HG03439 (cell line): ENCODE measurements at regions not wholly inside any gene's neighbourhood (a gene's known extent, or its start where the extent isn't known, plus 50 kb on each side); places are given as distances from the start of the nearest gene placed in this dataset.
"Not testable (repeated sequence)": the region's sequence is repeated elsewhere in the genome, so short reads cannot be mapped to it uniquely, and the experiment has no call there.

Source experiments
- ATAC-seq: cut with Tn5 transposase; IDR thresholded peaks from one replicate; pipeline ENCODE4 v1.9.1; 2021; ENCODE audit warnings: mild to moderate bottlenecking, moderate library complexity; ENCODE audit not compliant: unreplicated experiment

DNA sequence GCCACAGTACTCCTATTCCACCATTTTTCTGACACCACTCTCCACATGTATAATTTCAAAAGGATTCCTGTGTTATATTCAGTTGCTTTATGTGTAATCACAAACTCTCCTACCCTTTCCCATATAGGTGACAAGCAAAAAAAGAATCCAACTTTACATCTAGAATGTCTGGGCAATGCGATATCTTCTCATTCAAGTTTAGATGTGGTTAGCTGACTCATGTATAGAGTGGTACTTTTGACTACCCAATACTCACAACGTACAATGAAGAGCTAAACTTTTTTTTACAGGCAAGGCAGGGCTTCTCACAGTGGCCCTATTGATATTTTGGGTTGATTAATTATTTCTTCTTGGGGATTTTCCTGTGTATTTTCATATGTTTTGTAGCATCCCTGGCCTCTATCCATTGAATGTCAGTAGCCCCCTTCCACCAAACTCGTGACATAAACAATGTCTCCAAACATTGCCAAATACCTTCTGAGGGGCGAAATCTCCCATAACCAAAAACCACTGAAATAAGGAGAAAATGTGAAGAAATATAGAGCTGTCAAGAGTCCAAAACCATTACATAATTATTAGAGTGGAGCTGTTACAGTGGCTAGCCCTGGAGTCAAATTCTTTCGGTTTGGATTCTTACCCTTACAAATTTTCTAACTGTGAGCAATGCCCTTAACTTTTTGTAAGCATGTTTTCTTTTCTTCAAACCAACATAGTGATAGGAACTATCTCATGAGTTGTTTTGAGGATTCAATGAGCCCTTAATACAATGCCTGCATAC is 342.6 kb downstream of the NSUN3 start:
- no peak for ATAC-seq

DNA sequence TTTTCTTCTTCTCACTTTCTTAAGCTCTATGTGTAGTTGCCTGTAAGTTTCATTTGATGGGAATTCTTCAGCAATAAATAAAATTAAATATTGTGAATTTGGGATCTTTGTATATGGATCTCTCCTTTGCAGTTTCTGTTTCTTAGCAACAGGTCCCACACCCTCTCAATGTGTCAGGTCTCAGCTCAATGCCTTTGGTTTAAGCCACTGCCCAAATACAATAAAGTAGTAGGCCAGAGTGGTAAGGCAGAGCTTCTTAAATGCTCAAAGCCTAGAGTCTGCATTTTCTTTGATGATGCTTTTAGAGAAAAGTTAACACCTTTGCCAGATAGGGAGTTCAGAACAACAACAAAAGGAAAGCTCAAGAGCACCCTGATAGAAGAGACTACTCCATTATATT is 343.7 kb downstream of the NSUN3 start:
- ATAC-seq: no peak

DNA sequence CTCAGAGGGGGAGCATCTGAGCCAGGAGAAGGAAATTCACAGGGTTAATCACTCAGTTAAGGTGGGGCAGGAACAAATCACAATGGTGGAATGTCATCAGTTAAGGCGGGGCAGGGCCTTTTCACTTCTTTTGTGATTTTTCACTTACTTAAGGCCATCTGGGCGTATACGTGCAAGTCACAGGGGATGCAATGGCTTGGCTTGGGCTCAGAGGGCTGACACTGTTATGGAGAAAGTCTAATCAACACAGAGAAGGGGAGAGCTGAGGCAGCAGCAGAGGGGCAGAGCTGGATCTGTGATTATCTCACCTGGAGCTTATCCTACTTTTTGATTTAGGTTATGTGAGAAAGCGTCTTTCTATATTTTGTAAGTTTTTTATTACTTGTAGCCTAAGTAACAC is 350.1 kb downstream of the NSUN3 start:
- ATAC-seq: not testable (repeated sequence)

DNA sequence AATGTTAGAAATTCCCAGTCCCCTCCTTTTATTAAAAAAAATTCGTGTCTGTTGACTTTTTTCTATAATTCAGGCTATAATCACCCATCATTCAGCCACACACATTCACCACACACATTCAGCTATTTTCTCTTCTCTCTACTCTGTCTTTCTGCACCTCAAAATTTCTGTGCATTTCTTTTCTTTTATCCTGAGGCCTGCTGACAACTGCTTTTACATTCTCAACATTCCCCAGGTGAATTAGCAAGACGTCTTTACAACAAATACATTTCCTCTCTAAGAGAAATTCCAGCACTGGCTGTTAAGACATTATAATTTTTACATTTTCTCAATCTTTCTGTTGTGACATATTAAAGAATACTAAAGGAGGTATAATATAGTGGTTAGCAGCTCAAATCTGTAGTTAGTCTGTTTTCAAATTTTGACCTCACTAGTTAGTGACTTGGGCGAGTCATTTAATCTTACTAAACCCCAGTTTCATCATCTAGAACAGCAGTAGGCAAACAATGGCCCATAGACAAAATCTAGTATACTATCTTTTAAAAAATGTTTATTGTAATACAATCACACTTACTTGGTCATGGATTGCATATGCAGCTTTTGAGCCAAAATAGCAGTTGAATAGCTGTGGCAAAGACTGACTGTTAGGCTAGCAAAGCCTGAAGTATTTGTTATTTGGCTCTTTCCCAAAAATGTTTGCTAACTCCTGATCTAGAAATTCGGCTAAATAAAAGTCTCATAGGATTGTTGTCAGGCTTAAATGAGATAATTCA is 350.7 kb downstream of the NSUN3 start:
- no peak for ATAC-seq

DNA sequence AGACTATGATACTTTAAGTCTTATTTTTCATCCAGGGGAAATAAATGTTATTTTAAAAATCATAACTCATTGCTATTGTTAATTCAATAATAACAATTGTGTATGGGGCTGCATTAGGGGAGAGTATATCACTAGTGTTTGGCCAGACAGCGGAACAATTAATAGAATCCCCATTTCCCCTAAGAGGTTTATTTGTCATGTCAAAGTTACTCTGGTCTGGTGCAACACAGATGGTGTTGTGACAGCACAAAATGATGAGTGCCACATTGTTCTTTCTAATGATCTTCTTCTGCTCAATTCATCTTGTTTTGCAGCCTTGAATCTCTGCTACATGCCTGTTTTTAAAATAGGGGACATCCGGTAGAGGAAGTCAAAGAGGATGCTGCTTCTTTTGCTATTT is 351.6 kb downstream of the NSUN3 start:
- ATAC-seq: no peak

DNA sequence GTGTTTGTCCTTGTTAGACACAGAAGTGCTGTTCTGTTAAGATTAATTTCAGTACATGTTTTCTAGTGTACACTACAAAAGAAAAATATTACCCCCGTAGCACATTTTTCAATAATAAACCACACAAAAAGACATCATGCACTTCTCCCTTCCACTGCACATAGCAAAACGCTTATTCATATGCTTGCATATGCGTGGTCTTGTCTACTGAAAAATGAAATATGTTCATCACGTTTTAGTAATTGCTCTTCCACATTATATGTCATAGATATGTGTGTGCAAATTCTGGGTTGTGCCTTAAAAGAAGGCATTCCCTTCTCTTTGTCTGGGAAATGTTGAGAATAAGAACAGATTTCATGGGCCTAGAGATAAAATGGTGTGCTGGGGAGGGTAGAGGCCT is 353.9 kb downstream of the NSUN3 start:
- no peak for ATAC-seq

DNA sequence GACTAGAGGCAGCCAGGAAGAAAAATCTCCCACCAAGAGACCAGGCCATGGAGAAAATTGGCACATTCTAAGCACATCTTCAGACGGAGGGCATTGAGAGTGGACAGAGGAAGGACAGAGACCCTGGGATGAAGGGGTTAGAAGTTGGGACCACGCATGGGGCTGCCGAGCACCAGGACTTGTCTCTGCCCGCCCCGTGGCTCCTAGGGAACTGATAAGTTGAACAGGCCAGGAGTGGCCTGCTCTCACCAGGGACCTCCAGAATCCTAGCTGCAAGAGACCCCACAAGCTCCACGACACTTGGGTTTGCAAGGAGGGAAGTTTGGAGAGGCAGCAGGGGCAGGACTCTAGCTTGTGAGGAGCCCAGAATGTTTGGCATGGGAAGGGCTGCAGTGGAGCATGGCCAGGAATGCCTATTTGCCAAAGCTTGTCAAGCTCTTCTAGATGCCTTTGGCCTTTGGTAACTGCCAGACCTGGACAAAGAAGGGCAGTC is 355.1 kb downstream of the NSUN3 start:
- ATAC-seq: no peak

DNA sequence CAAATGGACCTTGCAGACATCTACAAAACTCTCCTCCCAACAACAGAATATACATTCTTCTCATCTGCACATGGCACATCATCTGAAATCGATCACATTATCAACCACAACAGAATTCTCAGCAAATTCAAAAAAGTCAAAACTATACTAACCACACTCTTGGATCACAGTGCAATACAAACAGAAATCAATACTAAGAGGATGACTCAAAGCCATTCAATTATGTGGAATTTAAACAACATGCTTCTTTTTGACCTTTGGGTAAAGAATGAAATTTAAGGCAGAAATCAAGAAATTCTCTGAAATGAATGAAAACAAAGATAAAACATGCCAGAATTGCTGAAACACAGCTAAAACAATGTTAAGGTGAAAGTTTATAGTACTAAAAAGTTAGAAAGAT is 358.1 kb downstream of the NSUN3 start:
- no peak for ATAC-seq

DNA sequence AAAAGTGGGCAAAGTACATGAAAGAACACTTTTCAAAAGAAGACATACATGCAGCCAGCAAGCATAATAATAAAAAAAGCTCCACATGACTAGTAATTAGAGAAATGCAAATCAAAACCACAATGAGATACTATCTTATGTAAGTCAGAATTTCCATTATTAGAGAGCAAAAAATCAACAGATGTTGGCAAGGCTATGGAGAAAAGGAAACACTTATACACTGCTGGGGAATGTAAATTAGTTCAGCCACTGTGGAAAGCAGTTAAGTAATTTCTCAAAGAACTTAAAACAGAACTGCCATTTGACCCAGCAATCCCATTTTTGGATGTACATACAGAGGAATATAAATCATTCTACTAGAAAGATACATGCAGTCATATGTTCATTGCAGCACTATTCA is 360.7 kb downstream of the NSUN3 start:
- ATAC-seq: no peak

DNA sequence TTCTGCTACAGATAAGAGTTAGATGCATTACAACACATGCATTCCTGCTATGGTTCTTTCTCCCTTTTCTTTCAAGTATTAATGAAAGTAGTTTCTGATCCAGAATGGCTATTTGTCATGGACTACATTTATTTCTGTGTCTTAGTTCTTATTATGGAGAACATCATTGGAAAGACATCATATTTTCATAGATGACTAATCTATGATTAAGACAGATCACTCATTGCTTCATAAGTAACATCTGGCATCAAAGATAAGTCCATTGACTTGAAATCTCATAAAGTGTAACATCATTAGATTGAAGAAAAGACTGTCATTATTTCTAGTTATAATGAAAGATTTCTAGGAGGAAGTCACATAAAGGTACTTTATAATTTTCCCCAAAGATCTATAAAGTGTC is 366.7 kb downstream of the NSUN3 start:
- ATAC-seq: no peak

DNA sequence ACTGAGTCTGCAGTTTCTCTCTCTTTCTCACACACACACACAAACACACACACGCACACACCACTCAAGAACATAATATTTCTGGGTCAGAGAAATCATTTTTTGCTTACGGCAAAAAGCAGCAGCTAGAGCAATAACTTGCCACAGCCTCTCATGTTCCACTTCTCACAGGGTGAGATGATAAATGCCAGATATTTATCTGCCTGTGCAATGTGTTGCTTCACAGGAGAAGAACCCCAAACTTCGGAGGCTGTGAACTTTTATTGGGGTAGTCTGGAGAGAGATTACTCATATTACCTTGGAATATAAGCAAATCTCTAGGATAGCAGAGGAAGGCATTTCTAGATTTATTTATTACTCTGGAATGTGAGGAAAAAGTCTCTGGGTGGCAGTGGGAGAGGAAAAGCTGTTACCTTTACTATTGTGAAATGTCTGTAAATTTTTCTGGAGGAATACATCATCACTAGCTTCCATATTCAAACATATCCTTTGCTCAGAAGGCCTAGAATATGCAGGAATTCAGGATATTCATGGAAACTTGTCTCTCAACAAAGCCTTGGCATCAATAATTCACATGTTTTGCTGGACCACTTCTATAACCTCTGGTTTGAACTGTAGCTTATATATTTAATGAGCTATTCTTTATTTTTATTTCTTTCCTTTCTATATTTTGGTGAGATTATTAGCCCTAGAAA is 369.2 kb downstream of the NSUN3 start:
- ATAC-seq: no peak

DNA sequence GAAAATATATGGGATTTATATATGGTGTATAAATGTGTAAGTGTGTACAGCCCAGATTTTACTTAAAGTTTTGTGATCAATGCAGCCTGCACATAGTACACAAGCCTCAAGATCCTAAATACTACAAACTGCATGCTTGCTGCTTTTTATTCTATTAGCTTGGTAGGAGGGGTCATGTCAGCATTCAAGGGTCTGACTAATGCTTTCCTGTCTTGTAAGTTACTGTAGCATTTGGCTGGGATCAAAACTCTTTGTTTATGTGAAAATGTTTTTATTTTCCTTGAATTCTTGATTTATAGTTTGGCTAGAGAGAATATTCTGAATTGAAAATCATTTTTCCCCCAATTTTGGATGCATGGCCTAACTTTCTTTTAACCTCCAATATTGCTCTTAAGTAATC is 370.9 kb downstream of the NSUN3 start:
- no peak for ATAC-seq

DNA sequence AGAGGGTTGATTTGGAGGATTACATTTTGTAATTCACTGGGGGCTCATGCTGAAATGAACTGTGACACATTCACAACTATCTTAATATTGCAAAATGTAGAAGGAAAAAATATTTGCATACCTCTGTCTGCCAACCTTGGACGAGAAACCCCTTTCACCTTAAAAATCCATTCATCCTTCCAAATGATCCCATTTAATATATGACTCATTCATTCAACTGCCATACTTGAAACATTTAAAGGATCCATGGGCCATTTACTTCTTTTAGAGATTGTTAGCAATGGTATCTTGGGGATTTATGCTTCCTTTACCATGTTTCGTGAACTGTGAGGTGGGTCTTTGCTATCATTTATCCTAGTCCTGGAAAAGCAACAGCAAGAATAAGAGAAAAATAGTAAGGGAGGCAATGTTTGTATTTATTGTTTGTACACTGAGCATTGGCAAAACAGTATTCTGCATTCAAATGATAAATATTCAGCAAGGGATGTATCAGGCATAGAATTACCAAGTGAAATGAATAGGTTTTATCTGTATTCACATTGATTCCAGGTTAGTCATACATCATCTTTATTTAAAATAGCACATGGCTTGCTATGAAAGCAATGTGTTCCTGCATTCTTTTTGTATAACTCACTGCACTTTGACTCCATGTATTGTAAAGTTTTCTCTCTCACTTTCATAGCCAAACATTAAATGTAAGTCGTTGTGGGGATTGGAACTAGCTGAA is 378.1 kb downstream of the NSUN3 start:
- ATAC-seq: no peak

DNA sequence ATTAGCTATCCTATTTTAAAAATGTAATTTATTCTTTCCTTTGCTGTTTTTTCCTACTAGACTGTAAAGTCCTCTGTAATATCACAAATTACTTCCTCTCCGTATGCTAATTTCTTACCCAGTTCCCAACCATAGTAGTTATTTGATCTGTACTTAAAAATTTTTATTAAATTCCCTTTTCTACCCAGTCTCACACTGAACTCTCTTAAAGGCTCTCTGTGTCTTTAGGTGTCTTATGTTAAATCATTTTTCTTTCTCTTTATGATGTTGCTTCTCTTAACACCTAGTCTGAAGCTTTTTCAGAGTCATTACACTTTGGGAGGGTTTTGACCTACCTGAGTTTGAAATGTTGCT is 378.6 kb downstream of the NSUN3 start:
- ATAC-seq: no peak

DNA sequence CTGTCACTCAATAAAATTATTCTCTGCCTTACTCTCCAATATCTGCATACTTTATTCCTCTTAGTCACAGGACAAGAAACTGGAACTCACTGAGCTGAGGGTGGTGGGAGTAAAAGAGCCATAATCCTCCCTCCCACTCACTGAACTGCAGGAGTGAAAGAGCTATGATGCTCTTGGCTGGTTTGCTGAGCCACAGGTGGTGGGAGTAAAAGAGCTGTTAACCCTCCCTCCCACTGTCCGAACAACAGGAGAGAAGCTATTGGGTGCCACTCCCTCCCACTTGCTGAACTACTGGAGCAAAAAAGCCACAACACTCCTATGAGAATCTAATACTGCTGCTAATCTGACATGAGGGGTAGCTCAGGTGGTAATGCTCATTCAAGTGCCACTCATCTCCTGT is 391.0 kb downstream of the NSUN3 start:
- ATAC-seq: no peak

DNA sequence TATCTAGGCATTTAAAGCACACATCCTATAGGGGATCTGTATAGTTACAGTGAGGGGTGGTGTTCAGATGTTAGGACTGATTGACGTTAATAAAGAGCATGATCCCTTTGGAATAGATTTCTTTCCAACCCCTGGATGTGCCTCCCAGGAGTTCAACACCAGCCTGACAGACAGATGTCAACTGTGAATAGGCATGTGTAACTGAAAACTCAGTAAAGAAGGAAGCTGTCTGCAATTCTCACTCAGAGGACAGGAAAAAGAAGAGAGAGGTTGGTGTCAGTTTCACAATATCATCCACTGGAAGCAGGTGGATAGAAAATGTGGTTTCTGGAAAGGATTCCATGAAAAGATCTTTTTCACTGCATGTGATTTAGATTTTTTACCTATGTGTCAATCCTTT is 396.3 kb downstream of the NSUN3 start:
- ATAC-seq: no peak

DNA sequence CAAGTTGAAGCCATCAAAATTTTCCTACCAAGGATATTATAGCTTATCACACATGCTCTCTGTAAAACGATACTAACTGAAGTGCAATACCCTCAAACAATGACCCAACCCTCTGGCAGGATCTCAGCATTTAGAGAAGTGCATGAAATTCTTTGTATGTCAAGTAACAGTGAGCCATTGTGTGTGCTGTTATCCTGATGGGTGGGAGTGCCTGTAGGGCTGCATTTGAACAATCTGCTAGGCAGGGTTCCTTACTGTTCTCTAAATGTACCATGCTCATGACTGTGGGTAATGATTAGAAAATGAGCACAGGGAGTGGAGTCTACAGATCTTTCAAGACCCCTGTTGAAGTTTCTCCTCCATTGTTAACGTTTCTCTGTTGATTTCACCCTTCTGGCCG is 398.1 kb downstream of the NSUN3 start:
- ATAC-seq: no peak

DNA sequence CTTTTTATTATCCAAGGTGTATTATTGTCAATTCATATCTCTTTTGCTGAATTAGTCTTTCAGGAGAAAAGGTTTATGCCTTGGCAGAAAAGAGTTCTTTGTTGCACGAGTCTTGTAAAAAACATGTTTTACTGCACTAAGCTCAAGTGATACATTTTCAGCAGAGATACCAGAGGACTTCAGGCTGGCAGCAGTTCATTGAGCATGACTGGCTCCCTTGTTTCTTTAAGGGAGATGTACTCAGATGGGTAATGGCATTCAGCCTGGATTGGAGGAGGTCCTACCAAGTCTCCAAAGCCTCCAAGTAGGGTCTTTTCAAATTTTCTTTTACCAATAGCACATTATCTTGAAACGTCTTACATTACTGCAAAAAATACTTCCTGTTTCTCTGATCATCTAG is 400.1 kb downstream of the NSUN3 start:
- ATAC-seq: no peak

DNA sequence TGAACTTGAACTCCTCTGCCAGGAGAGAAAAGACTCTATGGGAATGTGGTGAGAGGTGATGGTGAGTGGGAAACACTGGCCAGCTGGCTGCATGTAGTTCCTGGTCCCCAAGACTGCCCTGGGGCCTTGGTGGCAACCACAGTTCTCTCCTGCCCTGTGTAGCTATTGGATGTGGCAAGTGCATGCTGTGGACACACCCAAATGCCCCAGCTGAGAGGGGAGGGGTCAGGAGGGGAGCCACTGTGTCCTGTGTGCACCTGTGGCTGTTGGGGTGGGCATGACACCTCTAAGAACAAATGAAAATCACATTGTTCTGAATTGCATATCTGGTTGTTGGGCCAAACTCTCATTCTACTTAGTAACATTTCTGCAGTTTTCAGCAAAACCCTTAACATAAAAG is 409.6 kb downstream of the NSUN3 start:
- ATAC-seq: no peak

DNA sequence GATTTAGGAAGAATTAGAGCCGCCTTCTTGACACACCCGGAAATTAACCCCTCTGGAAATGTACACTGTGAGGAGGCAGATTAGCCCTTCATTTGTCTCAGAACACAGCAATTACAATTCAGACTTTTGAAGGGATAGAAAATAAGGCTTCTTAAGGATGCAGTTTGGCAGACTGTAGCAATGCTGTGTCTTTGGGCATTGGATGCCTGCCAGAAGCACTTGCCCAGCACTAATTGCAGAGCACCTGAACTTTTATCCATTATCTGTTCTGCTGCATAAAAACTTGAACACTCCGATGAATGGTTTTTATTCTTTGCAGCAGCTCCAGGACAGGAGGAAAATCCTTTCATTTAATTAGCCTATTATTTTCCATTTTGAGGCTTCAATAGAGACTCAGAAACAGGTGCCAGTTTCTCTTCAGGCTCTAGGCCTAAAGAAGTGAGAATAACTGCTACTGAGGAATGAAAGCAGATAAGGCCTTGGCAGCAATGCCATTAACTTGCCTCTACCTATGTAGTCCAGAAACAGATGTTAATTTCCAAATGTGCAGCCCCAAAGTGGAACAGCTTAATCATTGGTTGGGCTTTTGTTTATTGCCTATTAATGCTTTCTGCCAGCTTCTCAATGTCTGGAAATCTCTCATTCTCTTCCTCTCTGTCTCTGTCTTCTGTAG is 418.5 kb downstream of the NSUN3 start:
- ATAC-seq: no peak

DNA sequence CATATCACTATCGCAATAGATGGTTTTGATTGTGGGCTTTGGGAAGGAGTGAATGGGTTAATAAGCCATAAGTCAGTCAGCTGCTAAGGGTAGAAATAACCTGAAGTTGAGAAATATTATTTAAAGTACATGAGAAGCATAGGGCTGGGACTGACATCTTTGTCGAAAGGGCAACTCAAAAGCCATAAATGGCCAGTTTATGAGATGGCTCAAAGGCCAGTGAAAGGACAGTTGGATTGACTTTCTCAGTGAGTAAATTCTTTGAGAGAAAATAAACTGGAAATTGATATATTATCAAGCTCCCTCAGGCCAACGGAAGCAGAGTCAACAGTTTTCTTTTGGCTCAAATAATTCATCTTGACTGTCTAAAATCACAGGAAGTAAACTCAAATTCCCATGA is 419.8 kb downstream of the NSUN3 start:
- no peak for ATAC-seq
